PC-9 (cell line): ENCODE measurements at regions not wholly inside any gene's neighbourhood (a gene's known extent, or its start where the extent isn't known, plus 50 kb on each side); places are given as distances from the start of the nearest gene placed in this dataset.

Source experiments
- BruUV-seq: library from RNA; stranded (reverse); fragments of 400-500 nt; replicated peaks from 2 replicates; lab custom pipeline; 2021; lab: Mats Ljungman, UMichigan
- CTCF ChIA-PET: fragments of 300-600 bp; sonication (Branson Sonifier 250); formaldehyde crosslinking; loops from one replicate; lab custom pipeline; 2022; ENCODE audit warnings: antibody characterized with exemption; lab: Charles Lee
- POLR2A ChIA-PET: fragments of 300-600 bp; sonication (Branson Sonifier 250); formaldehyde crosslinking; loops from one replicate; lab custom pipeline; 2022; ENCODE audit warnings: antibody characterized with exemption; ENCODE audit not compliant: unreplicated experiment; lab: Charles Lee
- DNase-seq, 2 experiments: peaks; one replicate each; pipeline versions ENCODE4 v3.0.0 to v3.0.0-alpha.2; 2015 to 2022; ENCODE audit warnings: mixed read lengths in 1 of 2
- H2AFZ ChIP-seq: fragments of 200-600 bp; sonication (generic); 2 replicates; pipeline ENCODE4 v1.8.1; 2017; ENCODE audit warnings: antibody characterized with exemption
- H3F3A ChIP-seq: fragments of 200-600 bp; sonication (generic); 2 replicates; pipeline ENCODE4 v1.8.1; 2017; ENCODE audit warnings: antibody characterized with exemption, mild to moderate bottlenecking, low read depth; ENCODE audit not compliant: insufficient read depth
- H3K27ac ChIP-seq: fragments of 200-600 bp; sonication (generic); 2 replicates; pipeline ENCODE4 v1.6.1; 2016; ENCODE audit warnings: mixed run types
- H3K27me3 ChIP-seq: fragments of 200-600 bp; sonication (generic); 2 replicates; pipeline ENCODE4 v1.6.1; 2016; ENCODE audit warnings: low read depth, mixed run types; ENCODE audit not compliant: insufficient read depth
- H3K36me3 ChIP-seq: fragments of 200-600 bp; sonication (generic); 2 replicates; pipeline ENCODE4 v1.6.1; 2016; ENCODE audit warnings: low read depth, mixed run types
- H3K4me1 ChIP-seq: fragments of 200-600 bp; sonication (generic); replicated peaks from 2 replicates; pipeline ENCODE4 v1.6.1; 2016; ENCODE audit warnings: mixed run types; ENCODE audit not compliant: insufficient read depth
- H3K4me2 ChIP-seq: fragments of 200-600 bp; sonication (generic); 2 replicates; pipeline ENCODE4 v1.6.1; 2017; ENCODE audit warnings: mixed run types
- H3K4me3 ChIP-seq: fragments of 200-600 bp; sonication (generic); 2 replicates; pipeline ENCODE4 v1.6.1; 2016; ENCODE audit warnings: mixed run types
- H3K79me2 ChIP-seq: fragments of 200-600 bp; sonication (generic); 2 replicates; pipeline ENCODE4 v1.6.1; 2017; ENCODE audit warnings: low read depth, mixed run types
- H3K9me2 ChIP-seq: fragments of 200-600 bp; sonication (generic); 2 replicates; pipeline ENCODE4 v1.8.1; 2017; ENCODE audit warnings: mild to moderate bottlenecking; ENCODE audit not compliant: insufficient read depth
- H3K9me3 ChIP-seq: fragments of 200-600 bp; sonication (generic); 2 replicates; pipeline ENCODE4 v1.8.1; 2016; ENCODE audit warnings: low read depth; ENCODE audit not compliant: insufficient read depth
- H4K20me1 ChIP-seq: fragments of 200-600 bp; sonication (generic); 2 replicates; pipeline ENCODE4 v1.8.1; 2017; ENCODE audit not compliant: insufficient read depth
- CTCF ChIP-seq: fragments of 200-600 bp; sonication (generic); conservative IDR thresholded peaks from 2 replicates; pipeline ENCODE4 v1.6.1; 2017; ENCODE audit warnings: mixed run types, antibody characterized with exemption, mild to moderate bottlenecking, moderate library complexity
- EZH2 ChIP-seq: fragments of 200-600 bp; sonication (generic); IDR thresholded peaks from 2 replicates; pipeline ENCODE4 v1.8.0; 2017; ENCODE audit warnings: antibody characterized with exemption, low read depth
- intact Hi-C: fragments of 100-400 bp; cut with micrococcal nuclease; formaldehyde crosslinking; loops from one replicate; pipeline ENCODE4 v1.10.0; 2022; ENCODE audit not compliant: unreplicated experiment

- no peaks in the 10 kb centered on the region for H3K4me1 ChIP-seq
- POLR2A ChIA-PET: no interaction called here
- H3K9me3 ChIP-seq: no peaks in the 10 kb centered on the region
- H3K79me2 ChIP-seq: no peaks in the 10 kb centered on the region
- H3K27ac ChIP-seq: no peak overlapping the region
- H3K27me3 ChIP-seq: no peaks in the 10 kb centered on the region; the same call in 1 of the 2 replicates
- no peaks in the 10 kb centered on the region for H4K20me1 ChIP-seq
- H3K4me3 ChIP-seq: no peak overlapping the region
- CTCF ChIA-PET: no interaction called here
- TF ChIP-seq CTCF (no peak), EZH2 (no peak)
- H3K4me2 ChIP-seq: no peak overlapping the region
- no peaks in the 10 kb centered on the region for H3K36me3 ChIP-seq
- H3F3A ChIP-seq: no peaks in the 10 kb centered on the region
- H3K9me2 ChIP-seq: no peaks in the 10 kb centered on the region
- BruUV-seq: no TSS peak
- no peak overlapping the region for H2AFZ ChIP-seq
- intact Hi-C loops: no loop called here
- no peak for DNase-seq
Observed at GRCh38 chr3:68135067-68135466, 480.7 kb upstream of the SUCLG2 start.

GRCh38 chr3:68129065-68129464, 474.7 kb upstream of the SUCLG2 start:
- no peaks in the 10 kb centered on the region for H3K9me3 ChIP-seq
- H3K27ac ChIP-seq: no peak overlapping the region
- ChIA-PET POLR2A (no interaction called here), CTCF (no interaction called here)
- no peaks in the 10 kb centered on the region for H3K27me3 ChIP-seq
- H3K9me2 ChIP-seq: no peaks in the 10 kb centered on the region
- no peak for TF ChIP-seq EZH2
- no peak for TF ChIP-seq CTCF
- no peaks in the 10 kb centered on the region for H3K36me3 ChIP-seq
- DNase-seq: no peak
- intact Hi-C loops: no loop called here
- no TSS peak for BruUV-seq
- H3K4me3 ChIP-seq: no peak overlapping the region
- H3K4me2 ChIP-seq: no peak overlapping the region
- no peaks in the 10 kb centered on the region for H3K4me1 ChIP-seq
- H4K20me1 ChIP-seq: no peaks in the 10 kb centered on the region
- no peak overlapping the region for H2AFZ ChIP-seq
- H3F3A ChIP-seq: no peaks in the 10 kb centered on the region
- H3K79me2 ChIP-seq: no peaks in the 10 kb centered on the region

GRCh38 chr3:68123231-68123630, 468.8 kb upstream of the SUCLG2 start:
- Histone ChIP-seq H3K9me3 (no peaks in the 10 kb centered on the region), H3K27me3 (no peaks in the 10 kb centered on the region), H3K36me3 (no peaks in the 10 kb centered on the region), H3K9me2 (no peaks in the 10 kb centered on the region), H2AFZ (no peak overlapping the region), H3K4me2 (no peak overlapping the region), H3K4me1 (no peaks in the 10 kb centered on the region), H3K79me2 (no peaks in the 10 kb centered on the region), H3K4me3 (no peak overlapping the region), H3F3A (no peaks in the 10 kb centered on the region), H3K27ac (no peak overlapping the region), H4K20me1 (no peaks in the 10 kb centered on the region)
- POLR2A ChIA-PET: no interaction called here
- CTCF ChIA-PET: no interaction called here
- TF ChIP-seq CTCF (no peak), EZH2 (no peak)
- no TSS peak for BruUV-seq
- no peak for DNase-seq
- intact Hi-C loops: no loop called here
